Testis (tissue), 2 donors: ENCODE measurements at regions not wholly inside any gene's neighbourhood (a gene's known extent, or its start where the extent isn't known, plus 50 kb on each side); places are given as distances from the start of the nearest gene placed in this dataset.

Experiments used
- POLR2A ChIP-seq: fragments of 450-650 bp; IDR thresholded peaks from one replicate; pipeline ENCODE4 v1.6.1; 2017; ENCODE audit warnings: antibody characterized with exemption, mild to moderate bottlenecking, moderate library complexity
- TF ChIP-seq, protein P1 (sequence below), 3 experiments: fragments of 450-650 bp in 2 of 3; fragments of 200-600 bp in 1 of 3; sonication (generic) in 1 of 3; IDR thresholded peaks; one replicate each; pipeline ENCODE4 v1.5.1; 2016 to 2019; ENCODE audit warnings: antibody characterized with exemption in 3 of 3, mild to moderate bottlenecking in 2 of 3, moderate library complexity in 1 of 3

DNA sequence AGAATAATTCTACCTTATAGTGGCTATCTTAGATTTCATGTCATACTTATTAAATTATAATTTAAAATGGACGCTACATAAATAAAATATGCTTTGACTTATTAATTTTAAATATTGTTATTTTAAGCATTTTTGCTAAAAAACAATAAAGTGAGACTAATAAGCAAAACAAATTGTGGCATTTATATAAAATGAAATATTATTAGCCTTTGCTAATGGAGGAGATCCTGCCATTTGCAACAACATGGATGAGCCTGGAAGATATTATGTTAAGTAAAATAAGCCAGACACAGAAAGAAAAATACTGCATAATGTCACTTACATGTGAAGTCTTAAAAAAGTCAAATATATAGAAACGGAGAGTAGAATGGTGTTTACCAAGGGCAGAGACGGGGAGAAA is 54.8 kb upstream of the PIK3R4 start:
- TF ChIP-seq, protein P1, sequence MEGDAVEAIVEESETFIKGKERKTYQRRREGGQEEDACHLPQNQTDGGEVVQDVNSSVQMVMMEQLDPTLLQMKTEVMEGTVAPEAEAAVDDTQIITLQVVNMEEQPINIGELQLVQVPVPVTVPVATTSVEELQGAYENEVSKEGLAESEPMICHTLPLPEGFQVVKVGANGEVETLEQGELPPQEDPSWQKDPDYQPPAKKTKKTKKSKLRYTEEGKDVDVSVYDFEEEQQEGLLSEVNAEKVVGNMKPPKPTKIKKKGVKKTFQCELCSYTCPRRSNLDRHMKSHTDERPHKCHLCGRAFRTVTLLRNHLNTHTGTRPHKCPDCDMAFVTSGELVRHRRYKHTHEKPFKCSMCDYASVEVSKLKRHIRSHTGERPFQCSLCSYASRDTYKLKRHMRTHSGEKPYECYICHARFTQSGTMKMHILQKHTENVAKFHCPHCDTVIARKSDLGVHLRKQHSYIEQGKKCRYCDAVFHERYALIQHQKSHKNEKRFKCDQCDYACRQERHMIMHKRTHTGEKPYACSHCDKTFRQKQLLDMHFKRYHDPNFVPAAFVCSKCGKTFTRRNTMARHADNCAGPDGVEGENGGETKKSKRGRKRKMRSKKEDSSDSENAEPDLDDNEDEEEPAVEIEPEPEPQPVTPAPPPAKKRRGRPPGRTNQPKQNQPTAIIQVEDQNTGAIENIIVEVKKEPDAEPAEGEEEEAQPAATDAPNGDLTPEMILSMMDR (IDR thresholded peaks at IDR 0.05), result no peak
- TF ChIP-seq POLR2A, result no peak
